GM19035 (cell line): ENCODE measurements at regions not wholly inside any gene's neighbourhood (a gene's known extent, or its start where the extent isn't known, plus 50 kb on each side); places are given as distances from the start of the nearest gene placed in this dataset.

Experiments
- ATAC-seq: cut with Tn5 transposase; IDR thresholded peaks from one replicate; pipeline ENCODE4 v1.9.1; 2021; ENCODE audit not compliant: unreplicated experiment

GRCh38 chr4:178471994-178472393 is 1029.8 kb upstream of the AGA start:
- no peak for ATAC-seq

- ATAC-seq: no peak
These were observed 1037.9 kb upstream of the AGA start for GRCh38 chr4:178480105-178480504.

GRCh38 chr4:178480881-178481280 is 1038.6 kb upstream of the AGA start:
- ATAC-seq: no peak

- ATAC-seq: no peak
These were observed 1039.3 kb upstream of the AGA start for GRCh38 chr4:178481564-178481963.

- ATAC-seq: no peak
These were observed 1080.8 kb upstream of the AGA start for GRCh38 chr4:178523038-178523437.

- no peak for ATAC-seq
These were observed 1093.8 kb upstream of the AGA start for GRCh38 chr4:178535939-178536579.

GRCh38 chr4:178553201-178553600 is 1111.0 kb upstream of the AGA start:
- ATAC-seq: no peak

- no peak for ATAC-seq
These were observed 1112.1 kb upstream of the AGA start for GRCh38 chr4:178554352-178554751.

GRCh38 chr4:178556796-178557195 is 1114.6 kb upstream of the AGA start:
- no peak for ATAC-seq

GRCh38 chr4:178577933-178578332 is 1135.7 kb upstream of the AGA start:
- no peak for ATAC-seq

GRCh38 chr4:178595500-178596138 is 1153.4 kb upstream of the AGA start:
- ATAC-seq: no peak

GRCh38 chr4:178598672-178599071 is 1156.4 kb upstream of the AGA start:
- ATAC-seq: no peak

GRCh38 chr4:178599521-178599920 is 1157.3 kb upstream of the AGA start:
- no peak for ATAC-seq

GRCh38 chr4:178602833-178603232 is 1160.6 kb upstream of the AGA start:
- no peak for ATAC-seq

GRCh38 chr4:178611062-178611461 is 1168.8 kb upstream of the AGA start:
- no peak for ATAC-seq

GRCh38 chr4:178612733-178613132 is 1170.5 kb upstream of the AGA start:
- no peak for ATAC-seq

GRCh38 chr4:178632415-178632814 is 1190.2 kb upstream of the AGA start:
- ATAC-seq: no peak

- ATAC-seq: no peak
These were observed 1191.0 kb upstream of the AGA start for GRCh38 chr4:178633263-178633662.

GRCh38 chr4:178664621-178665020 is 1222.4 kb upstream of the AGA start:
- ATAC-seq: no peak

GRCh38 chr4:178665916-178666315 is 1223.7 kb upstream of the AGA start:
- no peak for ATAC-seq

- no peak for ATAC-seq
These were observed 1229.5 kb upstream of the AGA start for GRCh38 chr4:178671766-178672165.

- ATAC-seq: no peak
These were observed 1230.3 kb upstream of the AGA start for GRCh38 chr4:178672512-178672911.

- ATAC-seq: no peak
These were observed 1239.6 kb upstream of the AGA start for GRCh38 chr4:178681871-178682270.
